ENCODE measurements at regions not wholly inside any gene's neighbourhood (a gene's known extent, or its start where the extent isn't known, plus 50 kb on each side); places are given as distances from the start of the nearest gene placed in this dataset.

GRCh38 chr11:134569195-134569594, 157.2 kb upstream of the B3GAT1 start (continued):
- no peak for TF ChIP-seq CHD7 (IDR thresholded peaks at IDR 0.05; ENCODE audit: insufficient replicate concordance, low read length)
- TF ChIP-seq E2F6 (IDR thresholded peaks at IDR 0.05): no peak
- TF ChIP-seq SP1 (IDR thresholded peaks at IDR 0.05; ENCODE audit: low read depth, low read length): no peak
- TF ChIP-seq RNF2 (IDR thresholded peaks at IDR 0.05; ENCODE audit: borderline replicate concordance, low read depth, low read length, missing control alignments, poor library complexity, severe bottlenecking): no peak
